HepG2 (cell line): ENCODE measurements at regions not wholly inside any gene's neighbourhood (a gene's known extent, or its start where the extent isn't known, plus 50 kb on each side); places are given as distances from the start of the nearest gene placed in this dataset.

ENCODE experiments used
- ATAC-seq: fragments of 200-7000 bp; cut with Tn5 transposase; 3 replicates; pipeline ENCODE4 v1.9.1; 2020; ENCODE audit warnings: mild to moderate bottlenecking, moderate library complexity
- BruUV-seq: library from RNA; stranded (reverse); fragments of 400-500 nt; replicated peaks from 2 replicates; lab custom pipeline; 2021; lab: Mats Ljungman, UMichigan
- CTCF ChIA-PET: fragments of 300-600 bp; formaldehyde crosslinking; extraction: SDS; loops from one replicate; lab custom pipeline; 2021; ENCODE audit warnings: low total read pairs, inconsistent platforms, low intra/inter-chr PET ratio; lab: Yijun Ruan, JAX
- POLR2A ChIA-PET: fragments of 350-600 bp; sonication (Branson Sonifier 250); formaldehyde crosslinking; loops from one replicate; lab custom pipeline; 2020; ENCODE audit warnings: antibody characterized with exemption, inconsistent platforms; lab: Yijun Ruan, JAX
- DNase-seq: peaks from one replicate; pipeline ENCODE4 v3.0.0-alpha.2; 2015; ENCODE audit warnings: low spot score
- FAIRE-seq: peaks from 3 replicates; lab custom pipeline; 2011; peaks lifted over from hg19 to GRCh38; lab: Jason Lieb, UNC
- H2AFZ ChIP-seq: one replicate; pipeline ENCODE4 v1.6.1; 2011; ENCODE audit warnings: low read length, inconsistent platforms
- H3K27ac ChIP-seq: fragments of 300-600 bp; 3 replicates; pipeline ENCODE4 v1.8.0; 2011; ENCODE audit warnings: mixed run types, mild to moderate bottlenecking, mixed read lengths, low read length, inconsistent platforms; ENCODE audit not compliant: insufficient read depth; ENCODE audit errors: extremely low read length
- H3K27me3 ChIP-seq, 2 experiments: fragments of 200-600 bp in 1 of 2; 2 replicates in 1 of 2; 3 replicates in 1 of 2; pipeline versions ENCODE4 v1.6.0 to v1.8.0; 2011; ENCODE audit warnings: low read length in 2 of 2, mild to moderate bottlenecking in 2 of 2, moderate library complexity in 2 of 2, inconsistent platforms in 1 of 2; ENCODE audit not compliant: insufficient read depth in 2 of 2, control insufficient read depth in 1 of 2
- H3K36me3 ChIP-seq, 2 experiments: fragments of 200-600 bp in 1 of 2; replicated peaks in 1 of 2; 2 replicates in 1 of 2; 3 replicates in 1 of 2; pipeline versions ENCODE4 v1.5.1 to v1.8.0; 2011; ENCODE audit warnings: low read length in 2 of 2, inconsistent platforms in 1 of 2; ENCODE audit not compliant: insufficient read depth in 2 of 2, control insufficient read depth in 1 of 2
- H3K4me1 ChIP-seq: 2 replicates; pipeline ENCODE4 v1.5.1; 2012; ENCODE audit warnings: low read length, inconsistent platforms; ENCODE audit not compliant: insufficient read depth
- H3K4me2 ChIP-seq: 2 replicates; pipeline ENCODE4 v1.6.0; 2011; ENCODE audit warnings: low read depth, low read length, inconsistent platforms
- H3K4me3 ChIP-seq, 3 experiments: fragments of 200-600 bp in 1 of 3; sonication (generic), shearing (Covaris generic) in 1 of 3; replicated peaks in 1 of 3; 2 replicates each; pipeline ENCODE4 v1.5.1; 2011 to 2016; ENCODE audit warnings: low read length in 3 of 3, inconsistent platforms in 2 of 3, low read depth in 2 of 3, mild to moderate bottlenecking in 2 of 3, control low read depth in 1 of 3, mixed read lengths in 1 of 3; ENCODE audit not compliant: insufficient read depth in 1 of 3
- H3K79me2 ChIP-seq: one replicate; pipeline ENCODE4 v1.6.1; 2011; ENCODE audit warnings: low read length, inconsistent platforms; ENCODE audit not compliant: insufficient read depth
- H3K9ac ChIP-seq: 2 replicates; pipeline ENCODE4 v1.6.0; 2011; ENCODE audit warnings: mild to moderate bottlenecking, low read depth, low read length, inconsistent platforms; ENCODE audit not compliant: insufficient read depth
- H3K9me3 ChIP-seq: 2 replicates; pipeline ENCODE4 v1.5.1; 2012; ENCODE audit warnings: mild to moderate bottlenecking, low read length
- H4K20me1 ChIP-seq: 2 replicates; pipeline ENCODE4 v1.6.0; 2011; ENCODE audit warnings: inconsistent platforms, mild to moderate bottlenecking, low read length, moderate library complexity; ENCODE audit not compliant: insufficient read depth
- CREB1 ChIP-seq, 2 experiments: fragments of 450-650 bp in 1 of 2; IDR thresholded peaks; 2 replicates each; pipeline ENCODE4 v1.6.1; 2016 to 2017; ENCODE audit warnings: control low read depth in 1 of 2, mild to moderate bottlenecking in 1 of 2, missing compliant biosample characterization in 1 of 2, missing genetic modification characterization in 1 of 2
- HIVEP1 ChIP-seq: sonication (generic); formaldehyde crosslinking; IDR thresholded peaks from 2 replicates; pipeline ENCODE4 v1.4.0; 2020; ENCODE audit warnings: mild to moderate bottlenecking, missing genetic modification reagents
- NFATC3 ChIP-seq: sonication (generic); formaldehyde crosslinking; IDR thresholded peaks from 2 replicates; pipeline ENCODE4 v1.5.1; 2020; ENCODE audit warnings: mild to moderate bottlenecking, missing genetic modification reagents
- NFE2L2 ChIP-seq: fragments of 150-350 bp; IDR thresholded peaks from 2 replicates; pipeline ENCODE4 v1.6.1; 2014; ENCODE audit warnings: low read length
- SALL1 ChIP-seq: sonication (generic); formaldehyde crosslinking; IDR thresholded peaks from 2 replicates; pipeline ENCODE4 v1.8.0; 2022; ENCODE audit warnings: mild to moderate bottlenecking, missing genetic modification reagents
- SSRP1 ChIP-seq: IDR thresholded peaks from 2 replicates; pipeline ENCODE4 v1.6.1; 2016; ENCODE audit warnings: control low read depth
- ZNF224 ChIP-seq: sonication (generic); formaldehyde crosslinking; IDR thresholded peaks from 2 replicates; pipeline ENCODE4 v1.5.0; 2020; ENCODE audit warnings: mild to moderate bottlenecking, missing genetic modification reagents
- ZNF276 ChIP-seq: sonication (generic); formaldehyde crosslinking; IDR thresholded peaks from 2 replicates; pipeline ENCODE4 v1.4.0; 2020; ENCODE audit warnings: mild to moderate bottlenecking, low read depth, missing genetic modification reagents
- ZNF614 ChIP-seq: IDR thresholded peaks from 2 replicates; pipeline ENCODE4 v1.6.1; 2018; ENCODE audit warnings: missing biosample characterization, missing genetic modification reagents, inconsistent platforms, borderline replicate concordance
- ZNF709 ChIP-seq: sonication (generic); formaldehyde crosslinking; IDR thresholded peaks from 2 replicates; pipeline ENCODE4 v1.5.0; 2020; ENCODE audit warnings: mild to moderate bottlenecking, missing genetic modification reagents
- ZNF891 ChIP-seq: sonication (generic); formaldehyde crosslinking; IDR thresholded peaks from 2 replicates; pipeline ENCODE4 v1.5.0; 2020; ENCODE audit warnings: mild to moderate bottlenecking, missing genetic modification reagents
- WGBS: methylation state at CpG from one replicate; pipeline ENCODE4 v1.1.6; 2017; ENCODE audit warnings: low lambda C conversion rate; 5-methylcytosine and 5-hydroxymethylcytosine counted together
- in situ Hi-C: cut with HindIII; loops from 2 replicates; pipeline ENCODE4 v1.10.0; 2017; ENCODE audit warnings: low pct_unique_long_range_greater_than_20kb; ENCODE audit not compliant: extremely low pct_ligation_motif_present
- intact Hi-C: fragments of 100-400 bp; cut with micrococcal nuclease; formaldehyde crosslinking; loops from one replicate; pipeline ENCODE4 v1.10.0; 2022; ENCODE audit not compliant: unreplicated experiment

DNA sequence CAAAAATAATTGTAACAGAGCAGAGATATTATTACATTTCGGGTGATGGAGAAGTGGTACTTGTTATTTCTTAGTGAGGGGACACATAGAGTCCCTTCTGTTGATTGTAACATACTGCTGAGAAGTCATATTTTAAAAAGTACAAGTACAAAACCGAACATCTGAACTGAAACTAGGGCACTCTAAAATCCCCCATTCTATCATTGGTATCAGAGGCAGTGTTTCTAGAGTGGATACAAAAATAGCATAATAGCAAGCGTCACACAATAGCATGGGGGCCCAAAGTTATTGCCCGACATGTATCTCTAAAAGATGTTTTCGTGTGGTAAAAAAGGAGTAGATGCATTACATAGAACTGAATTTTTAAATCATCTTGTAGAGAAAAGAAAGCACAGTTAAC, 502.1 kb upstream of the SLC10A2 start (continued):
- TF ChIP-seq ZNF709 (no peak), SALL1 (no peak), CREB1 (IDR thresholded peaks at IDR 0.05) (no peak), CREB1 (CRISPR knock-in tag; IDR thresholded peaks at IDR 0.05) (no peak)

DNA sequence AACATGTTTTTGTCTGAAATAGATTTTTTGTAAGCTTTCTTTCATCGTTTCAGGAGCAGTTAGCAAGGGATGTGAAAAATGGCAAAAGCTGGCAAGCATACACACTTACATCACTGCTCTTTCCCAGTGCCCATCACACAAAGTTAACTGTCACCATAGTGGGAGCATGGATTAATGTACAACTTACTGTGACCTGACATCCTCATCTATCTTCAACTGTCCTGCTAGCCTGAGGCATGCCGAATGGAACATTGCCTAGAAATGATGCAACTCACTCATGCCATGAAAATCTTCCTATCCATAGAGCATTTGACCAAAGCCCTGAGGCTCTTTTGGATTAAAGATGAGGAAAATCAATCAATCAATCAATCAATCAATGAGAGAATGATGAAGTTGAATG, 491.7 kb upstream of the SLC10A2 start:
- Histone ChIP-seq H3K9me3 (peaks cover 67% of the 10 kb centered on the region), H3K27me3 (no peaks in the 10 kb centered on the region), H3K4me1 (no peaks in the 10 kb centered on the region), H3K79me2 (no peaks in the 10 kb centered on the region), H3K27ac (no peak overlapping the region), H2AFZ (no peak overlapping the region), H3K36me3 (no peaks in the 10 kb centered on the region), H3K4me2 (no peak overlapping the region), H3K9ac (no peak overlapping the region), H3K4me3 (no peak overlapping the region), H4K20me1 (no peaks in the 10 kb centered on the region)
- CTCF ChIA-PET: no interaction called here
- FAIRE-seq (no peak), ATAC-seq (no peak), DNase-seq (no peak)
- 0% methylated on average over 2 of the region's 2 CpGs for WGBS
- BruUV-seq: no TSS peak
- in situ Hi-C loops: no loop called here
- TF ChIP-seq ZNF891 (CRISPR knock-in tag) (no peak), NFATC3 (CRISPR knock-in tag) (no peak)
- POLR2A ChIA-PET: no interaction called here
- intact Hi-C loops: no loop called here

GRCh38 chr13:103556681-103557080, 490.5 kb upstream of the SLC10A2 start:
- in situ Hi-C loops: no loop called here
- Histone ChIP-seq H4K20me1 (no peaks in the 10 kb centered on the region), H3K27ac (no peak overlapping the region)

More at GRCh38 chr13:103556681-103557080, 490.5 kb upstream of the SLC10A2 start:
- H3K4me1 ChIP-seq: no peaks in the 10 kb centered on the region
- no peak overlapping the region for H2AFZ ChIP-seq
- no peak overlapping the region for H3K4me2 ChIP-seq
- no peaks in the 10 kb centered on the region for H3K79me2 ChIP-seq
- FAIRE-seq (no peak), ATAC-seq (no peak), DNase-seq (no peak)
- H3K27me3 ChIP-seq: no peaks in the 10 kb centered on the region
- WGBS: 49% methylated on average over 2 of the region's 2 CpGs
- intact Hi-C loops: no loop called here
- TF ChIP-seq HIVEP1 (CRISPR knock-in tag): no peak
- no peak for TF ChIP-seq SSRP1
- no peak for TF ChIP-seq ZNF224
- no peak for TF ChIP-seq ZNF614 (CRISPR knock-in tag)
- no peak for TF ChIP-seq NFE2L2
- TF ChIP-seq ZNF276 (CRISPR knock-in tag): no peak
- TF ChIP-seq, all 625 proteins: peak for 0
- H3K4me3 ChIP-seq: no peak overlapping the region
- H3K36me3 ChIP-seq: no peaks in the 10 kb centered on the region
- no TSS peak for BruUV-seq
- peaks cover 67% of the 10 kb centered on the region for H3K9me3 ChIP-seq
- H3K9ac ChIP-seq: no peak overlapping the region
- ChIA-PET CTCF (no interaction called here), POLR2A (no interaction called here)
